RWPE2 (cell line): ENCODE measurements at regions not wholly inside any gene's neighbourhood (a gene's known extent, or its start where the extent isn't known, plus 50 kb on each side); places are given as distances from the start of the nearest gene placed in this dataset.

Experiments used
- ATAC-seq: fragments of 200-7000 bp; cut with Tn5 transposase; 3 replicates; pipeline ENCODE4 v1.9.1; 2021; ENCODE audit warnings: low read depth
- DNase-seq: peaks from one replicate; pipeline ENCODE4 v3.0.0-alpha.2; 2020; ENCODE audit warnings: low spot score
- H3K27ac ChIP-seq: fragments of 450-650 bp; 2 replicates; pipeline ENCODE4 v1.5.1; 2017; ENCODE audit warnings: mild to moderate bottlenecking; ENCODE audit not compliant: poor library complexity, severe bottlenecking
- H3K27me3 ChIP-seq: fragments of 250-450 bp; sonication (Bioruptor Pico); 2 replicates; pipeline ENCODE4 v1.5.1; 2021; ENCODE audit warnings: mild to moderate bottlenecking, moderate library complexity; ENCODE audit not compliant: insufficient read depth, poor library complexity, severe bottlenecking
- H3K36me3 ChIP-seq: fragments of 250-450 bp; sonication (Bioruptor Pico); 2 replicates; pipeline ENCODE4 v1.5.1; 2020; ENCODE audit warnings: low read depth, mild to moderate bottlenecking, moderate library complexity
- H3K4me1 ChIP-seq: fragments of 250-450 bp; sonication (Bioruptor Pico); 2 replicates; pipeline ENCODE4 v1.5.1; 2021; ENCODE audit warnings: mild to moderate bottlenecking, moderate library complexity; ENCODE audit not compliant: insufficient read depth, poor library complexity, severe bottlenecking
- H3K4me3 ChIP-seq: fragments of 250-450 bp; sonication (Bioruptor Pico); 2 replicates; pipeline ENCODE4 v1.5.1; 2021; ENCODE audit warnings: mild to moderate bottlenecking, moderate library complexity; ENCODE audit not compliant: severe bottlenecking
- H3K9me3 ChIP-seq: fragments of 250-450 bp; sonication (Bioruptor Pico); 2 replicates; pipeline ENCODE4 v1.5.1; 2021; ENCODE audit warnings: mild to moderate bottlenecking, moderate library complexity; ENCODE audit not compliant: severe bottlenecking
- TF ChIP-seq, protein P1 (sequence below): fragments of 450-650 bp; IDR thresholded peaks from one replicate; pipeline ENCODE4 v1.5.1; 2017; ENCODE audit warnings: mild to moderate bottlenecking, moderate library complexity; ENCODE audit not compliant: poor library complexity, severe bottlenecking

GRCh38 chr9:38235244-38235643, 157.3 kb upstream of the ALDH1B1 start:
- no peaks in the 10 kb centered on the region for H3K9me3 ChIP-seq
- no peak for DNase-seq
- no peak overlapping the region for H3K27ac ChIP-seq
- no peak; the same call in 2 of the 3 replicates for ATAC-seq
- no peak overlapping the region for H3K4me3 ChIP-seq
- TF ChIP-seq, protein P1, sequence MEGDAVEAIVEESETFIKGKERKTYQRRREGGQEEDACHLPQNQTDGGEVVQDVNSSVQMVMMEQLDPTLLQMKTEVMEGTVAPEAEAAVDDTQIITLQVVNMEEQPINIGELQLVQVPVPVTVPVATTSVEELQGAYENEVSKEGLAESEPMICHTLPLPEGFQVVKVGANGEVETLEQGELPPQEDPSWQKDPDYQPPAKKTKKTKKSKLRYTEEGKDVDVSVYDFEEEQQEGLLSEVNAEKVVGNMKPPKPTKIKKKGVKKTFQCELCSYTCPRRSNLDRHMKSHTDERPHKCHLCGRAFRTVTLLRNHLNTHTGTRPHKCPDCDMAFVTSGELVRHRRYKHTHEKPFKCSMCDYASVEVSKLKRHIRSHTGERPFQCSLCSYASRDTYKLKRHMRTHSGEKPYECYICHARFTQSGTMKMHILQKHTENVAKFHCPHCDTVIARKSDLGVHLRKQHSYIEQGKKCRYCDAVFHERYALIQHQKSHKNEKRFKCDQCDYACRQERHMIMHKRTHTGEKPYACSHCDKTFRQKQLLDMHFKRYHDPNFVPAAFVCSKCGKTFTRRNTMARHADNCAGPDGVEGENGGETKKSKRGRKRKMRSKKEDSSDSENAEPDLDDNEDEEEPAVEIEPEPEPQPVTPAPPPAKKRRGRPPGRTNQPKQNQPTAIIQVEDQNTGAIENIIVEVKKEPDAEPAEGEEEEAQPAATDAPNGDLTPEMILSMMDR: no peak
- H3K36me3 ChIP-seq: no peaks in the 10 kb centered on the region
- H3K4me1 ChIP-seq: no peaks in the 10 kb centered on the region
- H3K27me3 ChIP-seq: no peaks in the 10 kb centered on the region

DNA sequence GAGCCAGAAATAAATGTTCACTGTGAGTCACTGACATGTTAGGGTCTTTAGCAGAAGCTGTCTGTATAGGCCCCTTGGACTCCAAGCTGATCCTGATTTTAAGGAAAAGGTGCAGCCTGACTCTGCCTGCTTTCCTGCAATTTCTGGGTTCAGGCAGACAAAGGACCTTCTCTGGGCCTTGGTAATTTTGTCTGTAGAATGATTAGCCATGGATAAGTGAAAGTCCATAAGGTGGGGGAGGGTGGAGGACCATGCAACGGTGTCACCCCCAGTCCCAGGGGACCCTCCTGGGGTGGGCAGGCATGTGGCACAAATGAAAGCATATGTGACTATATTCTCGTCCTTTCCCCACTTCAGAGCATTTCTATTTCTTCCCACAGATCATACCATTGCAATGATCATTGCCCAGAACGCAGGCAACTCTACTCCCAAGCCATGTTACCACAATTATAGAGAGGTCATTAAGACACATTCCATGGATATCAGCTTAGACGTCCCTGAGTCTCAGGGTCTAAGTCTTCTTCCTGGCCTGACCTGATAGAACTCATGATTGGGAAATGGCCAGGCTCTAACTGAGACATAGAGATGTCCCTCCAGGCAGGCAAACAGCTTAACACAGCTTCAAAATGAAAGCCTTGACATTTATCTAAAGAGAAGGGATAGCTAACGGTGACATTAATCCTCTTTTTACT, 157.9 kb upstream of the ALDH1B1 start:
- no peak for ATAC-seq
- no peaks in the 10 kb centered on the region for H3K36me3 ChIP-seq
- no peak for DNase-seq
- TF ChIP-seq, protein P1: no peak
- H3K4me1 ChIP-seq: no peaks in the 10 kb centered on the region
- no peaks in the 10 kb centered on the region for H3K9me3 ChIP-seq
- no peaks in the 10 kb centered on the region for H3K27me3 ChIP-seq
- no peak overlapping the region for H3K4me3 ChIP-seq
- H3K27ac ChIP-seq: no peak overlapping the region

GRCh38 chr9:38233796-38234355, 158.6 kb upstream of the ALDH1B1 start:
- Histone ChIP-seq H3K9me3 (no peaks in the 10 kb centered on the region), H3K4me1 (no peaks in the 10 kb centered on the region), H3K27me3 (no peaks in the 10 kb centered on the region), H3K36me3 (no peaks in the 10 kb centered on the region), H3K27ac (no peak overlapping the region), H3K4me3 (no peak overlapping the region)
- no peak for ATAC-seq
- TF ChIP-seq, protein P1: no peak
- DNase-seq: no peak

- H3K27me3 ChIP-seq: no peaks in the 10 kb centered on the region
- ATAC-seq: no peak
- no peak for DNase-seq
- no peaks in the 10 kb centered on the region for H3K4me1 ChIP-seq
- no peaks in the 10 kb centered on the region for H3K36me3 ChIP-seq
- TF ChIP-seq, protein P1: no peak
- no peak overlapping the region for H3K4me3 ChIP-seq
- no peak overlapping the region for H3K27ac ChIP-seq
- no peaks in the 10 kb centered on the region for H3K9me3 ChIP-seq
Observed at GRCh38 chr9:38233343-38233742, 159.2 kb upstream of the ALDH1B1 start.

DNA sequence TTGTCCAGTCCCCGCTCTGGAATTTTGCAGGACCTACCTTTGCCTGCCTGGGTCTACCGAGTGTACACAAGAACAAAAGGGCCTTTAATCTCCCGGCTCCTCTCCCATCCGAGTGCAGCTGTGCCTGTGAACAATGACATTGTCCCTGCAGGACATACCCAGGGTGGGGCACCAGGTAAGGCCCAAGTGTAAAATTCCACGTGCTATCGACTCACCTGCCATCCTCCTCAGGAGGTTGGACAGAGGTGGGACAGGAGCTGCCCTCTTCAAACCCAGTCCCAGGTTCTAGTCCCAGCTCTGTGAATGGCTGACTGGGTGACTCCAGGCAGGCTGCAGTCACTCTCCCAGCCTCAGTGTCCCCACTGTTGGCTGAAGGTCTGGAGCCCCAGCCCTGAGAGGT, 159.6 kb upstream of the ALDH1B1 start:
- TF ChIP-seq, protein P1: no peak
- H3K36me3 ChIP-seq: no peaks in the 10 kb centered on the region
- H3K4me3 ChIP-seq: no peak overlapping the region
- no peak for DNase-seq
- no peaks in the 10 kb centered on the region for H3K4me1 ChIP-seq
- no peaks in the 10 kb centered on the region for H3K27me3 ChIP-seq
- H3K9me3 ChIP-seq: no peaks in the 10 kb centered on the region
- ATAC-seq: no peak
- H3K27ac ChIP-seq: no peak overlapping the region
